ENCODE measurements at regions not wholly inside any gene's neighbourhood (a gene's known extent, or its start where the extent isn't known, plus 50 kb on each side); places are given as distances from the start of the nearest gene placed in this dataset.

DNA sequence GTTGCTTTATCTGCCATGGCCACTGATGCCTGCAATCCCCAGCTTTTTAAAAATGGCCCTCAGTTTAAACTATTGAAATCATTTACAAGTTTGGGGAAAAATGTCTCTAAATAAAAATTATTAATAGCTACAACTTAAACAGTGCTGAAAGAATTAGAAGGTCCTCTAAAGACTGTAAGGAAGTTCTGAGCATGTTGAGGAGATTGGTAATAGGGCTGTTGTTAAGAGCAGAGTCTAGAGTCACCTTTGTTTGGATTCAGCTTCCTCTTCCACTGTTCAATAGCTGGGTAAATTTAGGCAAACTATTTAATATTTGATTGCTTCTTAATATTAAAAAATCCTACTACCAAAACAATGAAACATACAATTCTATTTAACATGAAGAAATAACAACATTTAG lies 1127.1 kb upstream of the DDX18 start:
- no peak for TF ChIP-seq POLR2A (IDR thresholded peaks at IDR 0.05)
- TF ChIP-seq, protein P1, sequence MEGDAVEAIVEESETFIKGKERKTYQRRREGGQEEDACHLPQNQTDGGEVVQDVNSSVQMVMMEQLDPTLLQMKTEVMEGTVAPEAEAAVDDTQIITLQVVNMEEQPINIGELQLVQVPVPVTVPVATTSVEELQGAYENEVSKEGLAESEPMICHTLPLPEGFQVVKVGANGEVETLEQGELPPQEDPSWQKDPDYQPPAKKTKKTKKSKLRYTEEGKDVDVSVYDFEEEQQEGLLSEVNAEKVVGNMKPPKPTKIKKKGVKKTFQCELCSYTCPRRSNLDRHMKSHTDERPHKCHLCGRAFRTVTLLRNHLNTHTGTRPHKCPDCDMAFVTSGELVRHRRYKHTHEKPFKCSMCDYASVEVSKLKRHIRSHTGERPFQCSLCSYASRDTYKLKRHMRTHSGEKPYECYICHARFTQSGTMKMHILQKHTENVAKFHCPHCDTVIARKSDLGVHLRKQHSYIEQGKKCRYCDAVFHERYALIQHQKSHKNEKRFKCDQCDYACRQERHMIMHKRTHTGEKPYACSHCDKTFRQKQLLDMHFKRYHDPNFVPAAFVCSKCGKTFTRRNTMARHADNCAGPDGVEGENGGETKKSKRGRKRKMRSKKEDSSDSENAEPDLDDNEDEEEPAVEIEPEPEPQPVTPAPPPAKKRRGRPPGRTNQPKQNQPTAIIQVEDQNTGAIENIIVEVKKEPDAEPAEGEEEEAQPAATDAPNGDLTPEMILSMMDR (IDR thresholded peaks at IDR 0.05), result no peak
- H3K4me3 ChIP-seq (ENCODE audit: low read depth, poor library complexity, severe bottlenecking), result no peak overlapping the region
- intact Hi-C loops (cut with DNase I; ENCODE audit: low total_unique reads), result no loop called here
- no peak for DNase-seq (ENCODE audit: low spot score in 2 of 2)

DNA sequence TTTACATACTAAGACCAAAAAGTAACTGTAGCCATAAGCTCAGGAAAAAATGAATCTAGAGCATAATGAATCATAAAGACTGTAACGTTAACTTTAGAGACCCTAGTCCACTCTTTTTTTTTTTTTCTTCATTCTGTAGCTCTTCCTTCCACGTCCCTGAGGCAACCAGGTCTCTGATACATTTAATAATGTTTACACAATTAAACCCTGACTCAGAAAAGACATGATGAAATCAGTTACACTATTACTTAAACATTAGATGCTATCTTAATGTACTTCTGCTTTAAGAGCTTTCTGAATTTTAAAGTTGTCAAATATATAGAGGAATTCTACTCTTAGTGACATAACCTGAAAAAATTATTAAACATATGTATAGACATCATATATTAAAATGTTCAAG lies 1121.5 kb upstream of the DDX18 start:
- intact Hi-C loops (cut with DNase I; ENCODE audit: low total_unique reads), result no loop called here
- TF ChIP-seq, protein P1 (IDR thresholded peaks at IDR 0.05), result no peak
- no peak for TF ChIP-seq POLR2A (IDR thresholded peaks at IDR 0.05)
- 60% methylated on average over 2 of the region's 2 CpGs for WGBS, 2 donors
- no peak for DNase-seq (ENCODE audit: low spot score in 2 of 2)
- no peak overlapping the region for H3K4me3 ChIP-seq (ENCODE audit: low read depth, poor library complexity, severe bottlenecking)

DNA sequence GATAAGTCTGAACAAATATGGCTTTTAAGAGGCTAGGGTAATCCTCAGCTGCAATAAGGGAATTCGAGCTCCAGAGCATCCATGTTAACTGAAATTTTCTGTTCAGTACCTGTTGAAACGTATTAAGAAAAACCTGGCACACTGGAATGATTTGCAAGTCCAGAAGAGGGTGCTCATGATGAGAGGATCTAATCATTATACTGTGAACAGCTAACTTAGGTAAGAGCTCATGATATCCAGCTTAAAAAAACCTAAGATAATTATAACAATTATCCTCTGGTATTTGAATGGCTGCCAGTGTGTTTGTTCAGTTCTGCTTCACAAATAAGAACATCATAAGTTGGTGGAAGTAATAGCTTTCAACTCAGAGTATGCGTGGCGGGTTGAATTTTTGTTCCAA lies 1118.3 kb upstream of the DDX18 start:
- intact Hi-C loops (cut with DNase I; ENCODE audit: low total_unique reads), result no loop called here
- H3K4me3 ChIP-seq (ENCODE audit: low read depth, poor library complexity, severe bottlenecking), result no peak overlapping the region
- TF ChIP-seq POLR2A (IDR thresholded peaks at IDR 0.05), result no peak
- TF ChIP-seq, protein P1 (IDR thresholded peaks at IDR 0.05), result no peak
- WGBS, 2 donors, result 62 to 65% methylated on average over 4 of the region's 4 CpGs
- no peak for DNase-seq (ENCODE audit: low spot score in 2 of 2)

DNA sequence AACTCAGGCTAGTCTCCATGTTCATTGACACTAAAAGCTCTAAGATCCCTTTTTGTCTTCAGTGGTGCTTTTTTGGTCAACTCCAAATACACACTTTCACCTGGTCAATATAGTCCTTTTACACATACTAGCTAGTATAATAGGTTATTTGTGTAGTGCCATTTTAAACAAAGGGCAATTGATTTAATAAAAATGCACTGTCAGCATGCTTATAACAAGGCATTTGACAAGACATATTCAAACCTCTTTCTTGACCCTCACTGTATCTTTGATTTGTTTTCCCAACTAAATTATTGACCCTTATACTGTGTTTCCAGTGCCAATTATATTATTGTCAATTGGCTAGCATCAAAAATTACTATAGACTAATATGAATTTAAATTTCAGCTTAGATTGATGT lies 1117.6 kb upstream of the DDX18 start:
- TF ChIP-seq, protein P1 (IDR thresholded peaks at IDR 0.05), result no peak
- no peak for TF ChIP-seq POLR2A (IDR thresholded peaks at IDR 0.05)
- intact Hi-C loops (cut with DNase I; ENCODE audit: low total_unique reads), result no loop called here
- no peak overlapping the region for H3K4me3 ChIP-seq (ENCODE audit: low read depth, poor library complexity, severe bottlenecking)
- no peak for DNase-seq (ENCODE audit: low spot score in 2 of 2)

DNA sequence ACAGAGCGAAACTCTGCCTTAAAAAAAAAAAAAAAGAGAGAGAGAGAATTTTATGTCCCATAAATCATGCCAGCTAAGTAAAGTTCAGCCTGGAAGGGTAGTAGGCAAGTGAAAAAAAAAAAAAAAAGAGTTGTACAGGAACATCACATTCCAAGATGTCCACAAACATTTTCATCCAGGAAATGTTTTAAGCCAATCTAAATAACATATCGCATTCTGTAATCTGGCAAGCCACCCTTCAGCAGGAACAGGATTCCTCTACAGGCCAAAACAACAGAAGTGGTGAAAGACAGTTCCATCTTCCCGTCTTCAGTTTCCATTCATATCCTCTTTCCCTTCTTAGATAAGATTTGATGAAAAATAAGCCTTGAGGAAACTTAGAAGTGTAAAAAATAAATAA lies 1108.1 kb upstream of the DDX18 start:
- no peak for TF ChIP-seq POLR2A (IDR thresholded peaks at IDR 0.05)
- TF ChIP-seq, protein P1 (IDR thresholded peaks at IDR 0.05), result no peak
- DNase-seq (ENCODE audit: low spot score in 2 of 2), result no peak
- intact Hi-C loops (cut with DNase I; ENCODE audit: low total_unique reads), result no loop called here
- H3K4me3 ChIP-seq (ENCODE audit: low read depth, poor library complexity, severe bottlenecking), result no peak overlapping the region
- WGBS, 2 donors, result 74 to 79% methylated on average over 3 of the region's 3 CpGs

DNA sequence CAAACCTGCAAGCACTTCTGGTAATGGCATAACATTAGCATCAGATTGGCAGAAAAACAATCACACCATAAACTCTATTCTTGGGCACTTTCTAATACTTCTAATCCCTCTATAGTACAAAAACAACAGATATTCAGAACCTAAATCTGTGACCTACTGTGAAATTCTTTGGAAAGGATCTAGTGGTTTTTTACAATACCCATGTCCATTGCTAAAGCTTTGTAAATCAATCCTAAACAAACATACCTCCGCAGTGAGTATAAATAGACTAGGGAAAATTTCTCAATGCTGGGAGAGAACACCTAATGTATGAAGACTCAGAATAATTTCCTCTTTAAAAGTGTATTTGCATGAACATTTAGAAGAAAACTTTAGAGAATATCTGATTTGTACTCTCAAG lies 1098.5 kb upstream of the DDX18 start:
- WGBS, 2 donors, result 82 to 91% methylated on average over 1 of the region's 1 CpG

More for the DNA sequence above, 1098.5 kb upstream of the DDX18 start:
- no peak for DNase-seq (ENCODE audit: low spot score in 2 of 2)
- no peak for TF ChIP-seq POLR2A (IDR thresholded peaks at IDR 0.05)
- TF ChIP-seq, protein P1 (IDR thresholded peaks at IDR 0.05), result no peak
- H3K4me3 ChIP-seq (ENCODE audit: low read depth, poor library complexity, severe bottlenecking), result no peak overlapping the region
- intact Hi-C loops (cut with DNase I; ENCODE audit: low total_unique reads), result no loop called here

Data from lower leg skin (tissue), 4 donors.